GM12873 (cell line): ENCODE measurements at regions not wholly inside any gene's neighbourhood (a gene's known extent, or its start where the extent isn't known, plus 50 kb on each side); places are given as distances from the start of the nearest gene placed in this dataset.

Experiments
- TF ChIP-seq, protein P1 (sequence below): IDR thresholded peaks from 2 replicates; pipeline ENCODE4 v1.5.1; 2012; ENCODE audit warnings: low read depth, mild to moderate bottlenecking, moderate library complexity, low read length, control low read depth; ENCODE audit not compliant: insufficient read depth; ENCODE audit errors: missing control alignments

DNA sequence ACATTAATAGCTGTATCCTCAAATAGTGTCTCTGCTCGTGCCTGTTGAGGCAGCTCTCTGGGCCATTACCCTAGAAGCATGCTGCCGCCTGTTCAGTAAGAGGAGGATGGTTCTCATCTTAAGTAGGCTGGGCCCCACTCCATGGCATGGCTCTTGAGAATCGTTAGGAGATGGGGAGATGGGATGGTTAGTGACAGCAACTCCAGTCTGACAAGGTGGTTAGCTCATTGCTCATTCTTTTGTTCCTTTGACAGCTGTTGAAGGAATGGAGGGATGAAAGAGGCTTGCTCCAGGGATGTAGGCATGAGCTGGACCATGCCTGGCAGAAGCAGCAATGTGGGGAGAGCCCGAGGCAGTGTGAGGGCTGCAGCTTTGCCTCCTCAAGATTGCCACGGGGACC lies 68.2 kb downstream of the MAP10 start:
- TF ChIP-seq, protein P1, sequence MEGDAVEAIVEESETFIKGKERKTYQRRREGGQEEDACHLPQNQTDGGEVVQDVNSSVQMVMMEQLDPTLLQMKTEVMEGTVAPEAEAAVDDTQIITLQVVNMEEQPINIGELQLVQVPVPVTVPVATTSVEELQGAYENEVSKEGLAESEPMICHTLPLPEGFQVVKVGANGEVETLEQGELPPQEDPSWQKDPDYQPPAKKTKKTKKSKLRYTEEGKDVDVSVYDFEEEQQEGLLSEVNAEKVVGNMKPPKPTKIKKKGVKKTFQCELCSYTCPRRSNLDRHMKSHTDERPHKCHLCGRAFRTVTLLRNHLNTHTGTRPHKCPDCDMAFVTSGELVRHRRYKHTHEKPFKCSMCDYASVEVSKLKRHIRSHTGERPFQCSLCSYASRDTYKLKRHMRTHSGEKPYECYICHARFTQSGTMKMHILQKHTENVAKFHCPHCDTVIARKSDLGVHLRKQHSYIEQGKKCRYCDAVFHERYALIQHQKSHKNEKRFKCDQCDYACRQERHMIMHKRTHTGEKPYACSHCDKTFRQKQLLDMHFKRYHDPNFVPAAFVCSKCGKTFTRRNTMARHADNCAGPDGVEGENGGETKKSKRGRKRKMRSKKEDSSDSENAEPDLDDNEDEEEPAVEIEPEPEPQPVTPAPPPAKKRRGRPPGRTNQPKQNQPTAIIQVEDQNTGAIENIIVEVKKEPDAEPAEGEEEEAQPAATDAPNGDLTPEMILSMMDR: no peak

GRCh38 chr1:232873931-232874330 lies 68.7 kb downstream of the MAP10 start:
- TF ChIP-seq, protein P1: no peak

DNA sequence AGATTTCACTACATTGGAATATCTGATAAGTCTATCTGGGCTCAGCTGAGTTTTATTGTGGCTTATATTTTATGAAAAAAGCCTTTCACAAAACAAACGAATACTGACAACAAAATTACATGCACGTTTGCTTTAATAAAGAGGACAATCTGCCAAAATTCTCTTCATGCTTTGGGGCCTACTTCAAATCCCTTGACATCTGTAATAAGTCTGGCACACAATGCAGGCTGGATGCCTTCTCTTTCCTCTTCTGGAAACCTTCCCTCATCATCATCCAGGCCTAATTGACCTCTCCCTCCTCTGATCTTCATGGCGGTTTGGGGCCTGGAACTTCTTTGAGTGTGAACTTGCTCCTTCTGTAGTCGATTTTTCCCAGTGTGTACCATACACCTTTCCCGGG lies 70.3 kb downstream of the MAP10 start:
- TF ChIP-seq, protein P1: no peak

DNA sequence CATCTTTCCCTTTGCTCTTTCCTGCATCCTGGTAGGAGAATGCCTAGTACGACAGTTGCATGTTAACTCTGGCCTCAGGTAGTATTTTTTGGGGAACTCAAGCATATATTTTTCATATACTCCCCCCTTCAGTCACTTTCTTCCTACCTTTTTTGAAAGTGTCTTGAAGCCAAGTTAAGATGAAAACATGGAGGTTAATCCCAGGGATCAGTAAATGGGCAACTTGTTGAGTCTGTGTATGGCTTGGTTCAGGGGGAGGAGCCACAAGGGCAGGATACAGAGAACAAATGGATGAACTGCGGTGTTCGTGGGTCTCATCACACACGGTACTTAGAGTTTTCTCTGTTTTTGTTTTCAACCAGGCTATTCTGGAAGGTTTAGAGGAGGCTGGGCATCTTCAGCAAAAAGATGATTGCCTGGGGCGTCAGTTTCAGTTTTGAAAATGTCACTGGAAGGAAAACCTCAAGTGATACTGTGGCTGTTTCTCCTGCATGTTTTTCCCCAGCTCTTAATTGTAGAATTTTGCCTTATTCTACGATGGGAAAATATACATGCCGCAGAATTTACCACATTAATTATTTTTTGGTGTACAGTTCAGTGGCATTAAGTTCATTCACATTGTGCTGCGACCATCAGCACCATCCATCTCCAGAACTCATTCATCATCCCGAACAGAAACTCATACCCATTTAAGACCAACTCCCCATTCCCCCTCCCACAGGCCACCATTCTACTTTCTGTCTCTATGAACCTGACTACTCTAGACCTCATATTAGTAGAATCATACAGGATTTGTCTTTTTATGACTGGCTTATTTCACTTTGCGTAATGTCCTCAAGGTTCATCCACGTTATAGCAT lies 71.5 kb downstream of the MAP10 start:
- TF ChIP-seq, protein P1: no peak

- TF ChIP-seq, protein P1: no peak
These were observed 72.3 kb downstream of the MAP10 start for GRCh38 chr1:232877365-232878028.

- TF ChIP-seq, protein P1: no peak
These were observed 72.3 kb upstream of the NTPCR start for GRCh38 chr1:232878086-232878485.

DNA sequence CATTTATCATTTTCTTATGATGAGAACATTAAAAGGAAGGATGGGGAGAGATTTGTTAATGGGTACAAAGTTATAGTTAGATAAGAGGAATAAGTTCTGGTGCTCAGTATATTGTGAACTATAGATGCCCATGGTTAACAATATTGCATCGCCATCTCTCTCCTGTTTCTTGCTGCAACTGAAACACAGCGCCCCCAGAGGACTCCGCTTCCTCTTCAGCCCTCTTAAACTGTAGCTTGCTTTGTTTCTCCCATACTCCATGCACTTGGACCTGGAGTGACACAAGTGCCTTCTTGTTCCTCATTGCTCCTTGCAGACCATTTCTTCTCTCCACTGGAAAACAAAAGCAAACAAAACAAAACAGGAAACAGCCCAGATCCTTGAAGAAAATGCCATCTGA lies 70.1 kb upstream of the NTPCR start:
- TF ChIP-seq, protein P1: peak; percentile 27
